ENCODE measurements at regions not wholly inside any gene's neighbourhood (a gene's known extent, or its start where the extent isn't known, plus 50 kb on each side); places are given as distances from the start of the nearest gene placed in this dataset.

GRCh38 chr2:49577041-49577440, 422.7 kb upstream of the FSHR start:
- ATAC-seq (no peak), DNase-seq (no peak)
- intact Hi-C loops (cut with micrococcal nuclease) = no loop called here
- Mint-ChIP-seq H3K4me3 (no peak overlapping the region), H3K27ac (no peak overlapping the region), H3K4me1 (ENCODE audit: low read depth) (no peaks in the 10 kb centered on the region), H3K36me3 (ENCODE audit: low read depth) (no peaks in the 10 kb centered on the region), H3K9me3 (peaks cover 7% of the 10 kb centered on the region), H3K27me3 (no peaks in the 10 kb centered on the region)
- ChIA-PET CTCF (no interaction called here), POLR2A (no interaction called here)
- TF ChIP-seq CTCF (IDR thresholded peaks at IDR 0.05) = no peak

- no peak for DNase-seq
- ChIA-PET POLR2A (no interaction called here), CTCF (no interaction called here)
- H3K9me3 Mint-ChIP-seq = peaks cover 2% of the 10 kb centered on the region
- no peak for ATAC-seq
- no peak for TF ChIP-seq CTCF (IDR thresholded peaks at IDR 0.05)
- no peak overlapping the region for H3K4me3 Mint-ChIP-seq
- H3K27me3 Mint-ChIP-seq = no peaks in the 10 kb centered on the region
- H3K27ac Mint-ChIP-seq = no peak overlapping the region
- intact Hi-C loops (cut with micrococcal nuclease) = no loop called here
- H3K36me3 Mint-ChIP-seq (ENCODE audit: low read depth) = no peaks in the 10 kb centered on the region
- no peaks in the 10 kb centered on the region for H3K4me1 Mint-ChIP-seq (ENCODE audit: low read depth)
Measured at GRCh38 chr2:49569176-49569575, 414.9 kb upstream of the FSHR start.

DNA sequence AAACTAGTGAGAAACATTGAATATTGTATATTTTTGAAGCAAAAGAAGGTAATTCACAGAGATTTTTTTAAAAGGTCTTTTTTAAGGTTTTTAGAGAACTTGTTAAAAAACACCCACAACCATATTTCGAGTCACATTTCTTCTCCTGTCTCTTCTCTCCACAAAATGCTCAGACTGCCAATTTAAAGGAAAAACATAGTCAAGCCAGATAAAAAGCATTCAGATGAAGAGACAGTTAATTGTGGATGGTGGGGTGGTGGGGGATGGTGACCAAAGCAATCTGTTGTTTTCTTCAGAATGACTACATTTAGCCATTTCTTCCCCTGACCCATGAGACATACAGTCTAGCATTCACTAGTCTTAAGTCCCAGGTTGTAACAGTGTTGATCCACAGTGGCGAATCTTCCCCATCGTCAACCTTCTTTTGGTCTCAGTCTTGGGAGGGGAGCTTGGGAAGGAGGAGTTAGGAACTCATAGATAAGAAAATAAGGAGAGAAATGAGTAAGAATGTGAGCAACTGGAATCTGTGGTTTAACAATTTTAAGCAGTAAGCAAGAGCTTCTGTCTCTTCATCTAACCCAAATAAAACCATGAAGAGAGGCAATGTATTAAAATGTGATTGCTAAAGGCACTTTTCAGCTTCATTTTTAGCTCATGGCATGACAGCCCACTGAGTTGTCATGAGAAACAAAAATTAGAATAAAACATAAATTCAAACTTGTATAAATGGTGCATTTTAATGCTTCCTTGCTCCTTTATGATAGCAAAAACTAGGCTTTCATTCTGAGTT, 413.7 kb upstream of the FSHR start:
- no peak overlapping the region for H3K27ac Mint-ChIP-seq
- no peaks in the 10 kb centered on the region for H3K27me3 Mint-ChIP-seq
- no peak overlapping the region for H3K4me3 Mint-ChIP-seq
- ChIA-PET POLR2A (no interaction called here), CTCF (no interaction called here)
- no peak for TF ChIP-seq CTCF (IDR thresholded peaks at IDR 0.05)
- no peak for DNase-seq
- ATAC-seq = no peak
- H3K36me3 Mint-ChIP-seq (ENCODE audit: low read depth) = no peaks in the 10 kb centered on the region
- peaks cover 4% of the 10 kb centered on the region for H3K9me3 Mint-ChIP-seq
- intact Hi-C loops (cut with micrococcal nuclease) = no loop called here
- no peaks in the 10 kb centered on the region for H3K4me1 Mint-ChIP-seq (ENCODE audit: low read depth)

GRCh38 chr2:49567021-49567420, 412.7 kb upstream of the FSHR start:
- H3K9me3 Mint-ChIP-seq = peaks cover 3% of the 10 kb centered on the region
- ChIA-PET POLR2A (no interaction called here), CTCF (no interaction called here)
- TF ChIP-seq CTCF (IDR thresholded peaks at IDR 0.05) = no peak
- intact Hi-C loops (cut with micrococcal nuclease) = no loop called here
- no peak overlapping the region for H3K4me3 Mint-ChIP-seq
- DNase-seq = no peak
- ATAC-seq = no peak
- H3K27ac Mint-ChIP-seq = no peak overlapping the region
- H3K36me3 Mint-ChIP-seq (ENCODE audit: low read depth) = no peaks in the 10 kb centered on the region
- no peaks in the 10 kb centered on the region for H3K4me1 Mint-ChIP-seq (ENCODE audit: low read depth)
- no peaks in the 10 kb centered on the region for H3K27me3 Mint-ChIP-seq

DNA sequence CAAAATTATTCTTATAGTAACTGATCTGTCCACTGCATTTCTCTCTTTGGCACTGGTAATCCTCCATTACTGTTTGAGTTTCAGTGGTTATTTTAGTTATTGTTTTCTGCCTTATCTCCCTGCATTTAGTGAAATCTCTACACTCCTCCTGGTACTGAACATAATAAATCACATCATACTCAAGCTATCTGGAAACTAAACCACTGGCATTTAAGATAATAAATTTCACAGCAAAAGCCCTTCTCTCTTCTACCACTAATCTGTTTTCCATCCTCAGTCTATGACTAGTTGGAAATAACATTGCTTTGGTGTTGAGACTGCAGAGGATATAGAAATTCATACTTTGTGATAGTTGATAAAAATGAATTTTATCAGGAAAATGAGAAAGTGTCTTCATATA, 399.3 kb upstream of the FSHR start:
- intact Hi-C loops (cut with micrococcal nuclease) = no loop called here
- Mint-ChIP-seq H3K4me3 (no peak overlapping the region), H3K27ac (no peak overlapping the region), H3K36me3 (ENCODE audit: low read depth) (no peaks in the 10 kb centered on the region), H3K4me1 (ENCODE audit: low read depth) (no peaks in the 10 kb centered on the region), H3K9me3 (peaks cover 8% of the 10 kb centered on the region), H3K27me3 (no peaks in the 10 kb centered on the region)
- DNase-seq (no peak), ATAC-seq (no peak)
- TF ChIP-seq CTCF (IDR thresholded peaks at IDR 0.05) = no peak
- ChIA-PET CTCF (no interaction called here), POLR2A (no interaction called here)

Measured in activated CD8-positive, alpha-beta T cell treated with anti-CD3 and anti-CD28 coated beads for 36 hours (primary cell).